Activated T-cell treated with anti-CD3 and anti-CD28 coated beads, Interleukin-2, amount 50 U/mL, for 48 hours (primary cell): ENCODE measurements at regions not wholly inside any gene's neighbourhood (a gene's known extent, or its start where the extent isn't known, plus 50 kb on each side); places are given as distances from the start of the nearest gene placed in this dataset.
A peak's percentile ranks its signal among the peaks of the same experiment; 100 is the strongest.

ENCODE experiments used
- DNase-seq, 2 experiments: peaks; one replicate each; pipeline ENCODE4 v3.0.0-alpha.2; 2020

GRCh38 chr2:195037045-195037444, 620.0 kb upstream of the SLC39A10 start:
- DNase-seq = no peak

- DNase-seq = no peak
Measured at GRCh38 chr2:195031411-195031810, 625.6 kb upstream of the SLC39A10 start.

GRCh38 chr2:195029804-195030654, 627.0 kb upstream of the SLC39A10 start:
- no peak for DNase-seq

- DNase-seq = no peak
Measured at GRCh38 chr2:195027947-195028346, 629.1 kb upstream of the SLC39A10 start.

GRCh38 chr2:195026261-195026660, 630.8 kb upstream of the SLC39A10 start:
- DNase-seq = peak in 1 of 2 experiments; percentile 18

GRCh38 chr2:195022508-195022830, 634.6 kb upstream of the SLC39A10 start:
- DNase-seq = no peak

GRCh38 chr2:195021711-195022507, 635.1 kb upstream of the SLC39A10 start:
- no peak for DNase-seq

GRCh38 chr2:195018462-195018861, 638.6 kb upstream of the SLC39A10 start:
- no peak for DNase-seq

- DNase-seq = no peak
Measured at GRCh38 chr2:195017890-195018289, 639.1 kb upstream of the SLC39A10 start.

GRCh38 chr2:195016841-195017240, 640.2 kb upstream of the SLC39A10 start:
- DNase-seq = no peak

- no peak for DNase-seq
Measured at GRCh38 chr2:195009202-195009601, 647.8 kb upstream of the SLC39A10 start.

- DNase-seq = no peak
Measured at GRCh38 chr2:195006856-195007255, 650.2 kb upstream of the SLC39A10 start.

GRCh38 chr2:195003881-195004471, 653.0 kb upstream of the SLC39A10 start:
- DNase-seq = no peak

- no peak for DNase-seq
Measured at GRCh38 chr2:195001924-195002323, 655.1 kb upstream of the SLC39A10 start.

- DNase-seq = no peak
Measured at GRCh38 chr2:194999771-195000170, 657.3 kb upstream of the SLC39A10 start.

GRCh38 chr2:194992648-194993047, 664.4 kb upstream of the SLC39A10 start:
- no peak for DNase-seq

GRCh38 chr2:194985258-194985657, 671.8 kb upstream of the SLC39A10 start:
- no peak for DNase-seq

- no peak for DNase-seq
Measured at GRCh38 chr2:194962254-194962653, 694.8 kb upstream of the SLC39A10 start.

GRCh38 chr2:194954218-194954617, 702.8 kb upstream of the SLC39A10 start:
- no peak for DNase-seq

GRCh38 chr2:194946826-194947225, 710.2 kb upstream of the SLC39A10 start:
- no peak for DNase-seq

GRCh38 chr2:194938066-194938465, 719.0 kb upstream of the SLC39A10 start:
- no peak for DNase-seq

GRCh38 chr2:194927489-194927888, 729.5 kb upstream of the SLC39A10 start:
- DNase-seq = no peak

GRCh38 chr2:194926873-194927272, 730.2 kb upstream of the SLC39A10 start:
- DNase-seq = no peak

- no peak for DNase-seq
Measured at GRCh38 chr2:194925742-194926141, 731.3 kb upstream of the SLC39A10 start.
